Naive thymus-derived CD4-positive, alpha-beta T cell (primary cell): ENCODE measurements at regions not wholly inside any gene's neighbourhood (a gene's known extent, or its start where the extent isn't known, plus 50 kb on each side); places are given as distances from the start of the nearest gene placed in this dataset.
A peak's percentile ranks its signal among the peaks of the same experiment; 100 is the strongest.
"Not testable (repeated sequence)": the region's sequence is repeated elsewhere in the genome, so short reads cannot be mapped to it uniquely, and the experiment has no call there.

Experiments used
- ATAC-seq: fragments of 150-1000 bp; cut with Tn5 transposase; 2 replicates; pipeline ENCODE4 v1.10.0; 2021; ENCODE audit warnings: mild to moderate bottlenecking, moderate library complexity
- CTCF ChIA-PET: fragments of 350-600 bp; sonication (Branson Sonifier 250); formaldehyde crosslinking; loops from one replicate; lab custom pipeline; 2021; ENCODE audit warnings: antibody characterized with exemption; lab: Charles Lee
- POLR2A ChIA-PET: fragments of 350-600 bp; sonication (Branson Sonifier 250); formaldehyde crosslinking; loops from one replicate; lab custom pipeline; 2021; ENCODE audit warnings: antibody characterized with exemption, inconsistent platforms; lab: Charles Lee
- DNase-seq, 9 donors: peaks; one replicate each; pipeline versions ENCODE4 v3.0.0 to v3.0.0-alpha.2; 2020 to 2022; ENCODE audit warnings: mixed read lengths in 1 of 9
- H3K27ac ChIP-seq: one replicate; pipeline ENCODE4 v1.7.0; 2013; ENCODE audit warnings: mild to moderate bottlenecking, low read depth, low read length, moderate library complexity
- H3K27me3 ChIP-seq, 2 donors: one replicate each; pipeline ENCODE4 v1.7.0; 2013; ENCODE audit warnings: low read length in 2 of 2, mild to moderate bottlenecking in 2 of 2, moderate library complexity in 2 of 2; ENCODE audit not compliant: control insufficient read depth in 2 of 2, insufficient read depth in 2 of 2
- H3K36me3 ChIP-seq, 3 experiments: 1 replicate in 2 of 3; 2 replicates in 1 of 3; pipeline ENCODE4 v1.7.0; 2013; ENCODE audit warnings: low read length in 3 of 3, mild to moderate bottlenecking in 3 of 3, moderate library complexity in 1 of 3; ENCODE audit not compliant: insufficient read depth in 3 of 3, control insufficient read depth in 2 of 3
- H3K4me1 ChIP-seq, 2 donors: one replicate each; pipeline ENCODE4 v1.7.0; 2013; ENCODE audit warnings: low read length in 2 of 2, mild to moderate bottlenecking in 2 of 2, moderate library complexity in 1 of 2; ENCODE audit not compliant: control insufficient read depth in 2 of 2, insufficient read depth in 2 of 2
- H3K4me3 ChIP-seq: 2 replicates; pipeline ENCODE4 v1.7.0; 2013; ENCODE audit warnings: mild to moderate bottlenecking, low read length
- H3K9me3 ChIP-seq, 3 experiments: 1 replicate in 2 of 3; 2 replicates in 1 of 3; pipeline ENCODE4 v1.7.0; 2013; ENCODE audit warnings: low read length in 3 of 3; ENCODE audit not compliant: control insufficient read depth in 2 of 3
- H3K27ac Mint-ChIP-seq, 9 donors: one replicate each; pipeline ENCODE4 v1.8.0; 2020 to 2022; ENCODE audit warnings: mixed read lengths in 9 of 9, mild to moderate bottlenecking in 8 of 9, moderate library complexity in 5 of 9, inconsistent platforms in 2 of 9
- H3K27me3 Mint-ChIP-seq, 5 donors: one replicate each; pipeline ENCODE4 v1.8.0; 2021 to 2022; ENCODE audit warnings: mixed read lengths in 5 of 5, mild to moderate bottlenecking in 1 of 5
- H3K36me3 Mint-ChIP-seq, 5 donors: one replicate each; pipeline ENCODE4 v1.8.0; 2020 to 2022; ENCODE audit warnings: mixed read lengths in 5 of 5, mild to moderate bottlenecking in 3 of 5, inconsistent platforms in 1 of 5
- H3K4me1 Mint-ChIP-seq, 7 donors: one replicate each; pipeline ENCODE4 v1.8.0; 2020 to 2022; ENCODE audit warnings: mixed read lengths in 7 of 7, mild to moderate bottlenecking in 3 of 7, inconsistent platforms in 1 of 7
- H3K4me3 Mint-ChIP-seq, 10 donors: one replicate each; pipeline ENCODE4 v1.8.0; 2020 to 2022; ENCODE audit warnings: mild to moderate bottlenecking in 10 of 10, mixed read lengths in 10 of 10, moderate library complexity in 6 of 10, inconsistent platforms in 2 of 10
- H3K9me3 Mint-ChIP-seq, 11 donors: one replicate each; pipeline ENCODE4 v1.8.0; 2020 to 2022; ENCODE audit warnings: mixed read lengths in 11 of 11, mild to moderate bottlenecking in 4 of 11, inconsistent platforms in 1 of 11, moderate library complexity in 1 of 11
- intact Hi-C, 2 donors: fragments of 100-400 bp; cut with micrococcal nuclease; formaldehyde crosslinking; loops; one replicate each; pipeline ENCODE4 v1.15.1; 2023

DNA sequence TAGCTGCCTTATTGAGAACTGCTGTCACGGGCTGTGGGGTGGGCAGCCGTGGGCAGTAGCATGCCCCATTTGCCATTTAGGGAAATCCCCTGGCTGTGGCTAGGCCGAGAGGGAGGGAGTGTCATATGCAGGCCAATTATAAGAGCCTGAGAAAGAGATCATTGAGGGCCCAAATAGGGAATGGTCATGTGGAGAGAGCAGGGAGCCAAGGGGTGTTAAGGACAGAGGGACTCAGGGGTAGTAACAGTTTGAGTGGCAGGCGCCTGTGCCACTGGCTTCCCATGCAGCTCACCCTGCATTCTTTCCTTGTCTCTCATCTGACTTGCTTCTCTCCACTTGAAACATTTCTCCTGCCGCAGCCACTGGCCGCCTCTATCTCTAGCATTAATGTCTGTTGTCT, 3070.8 kb downstream of the RPIA start:
- not testable (repeated sequence) for H3K4me3 ChIP-seq

DNA sequence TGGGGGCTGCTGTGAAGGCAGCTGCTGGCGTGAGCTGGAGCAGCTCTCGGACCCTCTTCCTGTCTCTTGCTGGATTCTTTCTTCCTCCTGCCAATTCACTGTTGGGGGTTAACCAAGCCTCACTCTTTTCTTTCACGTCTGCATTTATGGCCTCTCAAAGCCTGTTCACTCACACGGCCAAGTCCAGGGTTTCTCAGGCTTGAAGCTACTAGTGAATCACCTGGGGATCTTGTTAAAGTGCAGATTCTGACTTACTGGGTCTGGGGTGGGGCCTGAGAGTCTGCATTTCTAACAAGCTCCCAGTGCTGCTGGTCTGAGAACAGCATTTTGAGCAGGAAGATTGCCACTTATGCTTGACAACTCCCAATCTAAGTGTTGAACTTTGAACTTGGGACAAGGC, 3072.2 kb downstream of the RPIA start:
- H3K9me3 ChIP-seq, ATAC-seq, H3K27me3 ChIP-seq, H3K27me3 Mint-ChIP-seq, H3K4me3 Mint-ChIP-seq, H3K36me3 ChIP-seq, H3K4me1 ChIP-seq, H3K36me3 Mint-ChIP-seq, H3K4me3 ChIP-seq, H3K27ac ChIP-seq, H3K4me1 Mint-ChIP-seq, POLR2A ChIA-PET, H3K27ac Mint-ChIP-seq, H3K9me3 Mint-ChIP-seq, DNase-seq, CTCF ChIA-PET, intact Hi-C loops: not testable (repeated sequence)

More for the DNA sequence above, 3070.8 kb downstream of the RPIA start:
- H3K4me1 Mint-ChIP-seq, H3K9me3 Mint-ChIP-seq, H3K27ac ChIP-seq, H3K27me3 Mint-ChIP-seq, H3K36me3 ChIP-seq, ATAC-seq, DNase-seq, H3K36me3 Mint-ChIP-seq, CTCF ChIA-PET, H3K9me3 ChIP-seq, H3K27ac Mint-ChIP-seq, POLR2A ChIA-PET, H3K4me3 Mint-ChIP-seq, intact Hi-C loops, H3K27me3 ChIP-seq, H3K4me1 ChIP-seq: not testable (repeated sequence)

GRCh38 chr2:91764581-91765002, 3073.1 kb downstream of the RPIA start:
- H3K36me3 Mint-ChIP-seq, H3K9me3 ChIP-seq, H3K36me3 ChIP-seq, ATAC-seq, H3K4me3 Mint-ChIP-seq, H3K4me3 ChIP-seq, intact Hi-C loops, POLR2A ChIA-PET, H3K4me1 Mint-ChIP-seq, H3K4me1 ChIP-seq, CTCF ChIA-PET, DNase-seq, H3K27me3 Mint-ChIP-seq, H3K27ac Mint-ChIP-seq, H3K9me3 Mint-ChIP-seq, H3K27me3 ChIP-seq, H3K27ac ChIP-seq: not testable (repeated sequence)

GRCh38 chr2:91765018-91765754, 3073.7 kb downstream of the RPIA start:
- H3K27me3 Mint-ChIP-seq, H3K4me1 ChIP-seq, H3K9me3 Mint-ChIP-seq, H3K27me3 ChIP-seq, H3K4me3 Mint-ChIP-seq, CTCF ChIA-PET, H3K4me3 ChIP-seq, H3K36me3 Mint-ChIP-seq, H3K36me3 ChIP-seq, H3K9me3 ChIP-seq, H3K4me1 Mint-ChIP-seq, H3K27ac ChIP-seq, H3K27ac Mint-ChIP-seq, ATAC-seq, DNase-seq, POLR2A ChIA-PET, intact Hi-C loops: not testable (repeated sequence)

- H3K4me1 ChIP-seq, H3K4me3 Mint-ChIP-seq, H3K27me3 Mint-ChIP-seq, H3K27me3 ChIP-seq, H3K36me3 ChIP-seq, H3K27ac Mint-ChIP-seq, H3K4me1 Mint-ChIP-seq, H3K27ac ChIP-seq, intact Hi-C loops, POLR2A ChIA-PET, H3K9me3 Mint-ChIP-seq, H3K4me3 ChIP-seq, H3K36me3 Mint-ChIP-seq, H3K9me3 ChIP-seq, CTCF ChIA-PET, DNase-seq: not testable (repeated sequence)
- peak; percentile 73 for ATAC-seq
Measured at GRCh38 chr2:91766349-91767048, 3075.0 kb downstream of the RPIA start.

- H3K27ac ChIP-seq, H3K9me3 Mint-ChIP-seq, ATAC-seq, CTCF ChIA-PET, H3K27ac Mint-ChIP-seq, H3K4me3 ChIP-seq, H3K4me1 Mint-ChIP-seq, H3K4me3 Mint-ChIP-seq, H3K27me3 Mint-ChIP-seq, H3K27me3 ChIP-seq, DNase-seq, H3K36me3 Mint-ChIP-seq, intact Hi-C loops, H3K9me3 ChIP-seq, H3K4me1 ChIP-seq, POLR2A ChIA-PET, H3K36me3 ChIP-seq: not testable (repeated sequence)
Measured at GRCh38 chr2:91768301-91768700, 3076.8 kb downstream of the RPIA start.

DNA sequence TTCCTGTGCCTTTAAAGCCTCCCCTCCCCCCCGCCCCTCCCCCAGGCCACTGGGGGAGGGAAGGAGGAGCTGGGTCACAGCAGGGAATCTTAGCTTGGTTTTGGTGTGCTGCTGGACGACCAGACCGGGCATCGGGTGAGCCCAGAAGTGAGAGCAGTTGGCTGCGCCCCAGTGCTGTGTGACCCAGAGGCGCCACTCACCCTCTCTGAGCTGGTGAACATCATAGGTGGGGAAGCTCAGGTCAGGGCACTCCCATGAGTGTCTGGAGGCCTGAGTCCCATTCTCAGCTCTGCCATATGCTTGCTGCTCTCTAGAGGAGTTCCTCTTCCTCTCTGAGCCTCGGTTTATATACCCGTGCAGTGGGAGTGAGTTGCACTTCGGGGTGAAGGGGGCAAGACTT, 3077.5 kb downstream of the RPIA start:
- POLR2A ChIA-PET, H3K9me3 ChIP-seq, H3K36me3 Mint-ChIP-seq, CTCF ChIA-PET, ATAC-seq, H3K27ac ChIP-seq, H3K27me3 Mint-ChIP-seq, H3K4me1 Mint-ChIP-seq, H3K4me1 ChIP-seq, intact Hi-C loops, H3K36me3 ChIP-seq, H3K9me3 Mint-ChIP-seq, H3K4me3 ChIP-seq, DNase-seq, H3K27me3 ChIP-seq, H3K4me3 Mint-ChIP-seq, H3K27ac Mint-ChIP-seq: not testable (repeated sequence)
